ENCODE measurements at regions not wholly inside any gene's neighbourhood (a gene's known extent, or its start where the extent isn't known, plus 50 kb on each side); places are given as distances from the start of the nearest gene placed in this dataset.

DNA sequence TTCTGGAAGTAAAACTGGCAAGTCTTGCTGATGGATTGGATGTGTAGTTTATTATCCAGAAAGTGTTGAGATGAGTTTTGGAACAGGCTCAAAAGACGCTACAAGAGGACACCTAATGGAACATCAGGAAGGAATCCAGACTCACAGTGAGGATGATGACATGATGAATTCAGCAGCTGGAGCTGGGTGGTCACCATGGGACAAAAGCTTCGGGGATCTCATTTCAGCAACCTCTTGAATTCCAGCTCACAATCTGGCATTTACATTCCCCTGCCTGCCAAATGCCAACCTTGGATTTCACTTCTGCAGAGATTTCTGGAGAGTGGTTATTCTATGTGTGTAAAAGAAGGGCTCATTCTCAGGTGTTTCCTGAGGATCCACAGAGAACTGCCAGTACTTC, 288.0 kb upstream of the TMTC4 start:
- Mint-ChIP-seq H3K4me3 (no peak overlapping the region), H3K4me1 (no peaks in the 10 kb centered on the region), H3K36me3 (ENCODE audit: low read depth) (no peaks in the 10 kb centered on the region), H3K27ac (no peak overlapping the region), H3K27me3 (no peaks in the 10 kb centered on the region), H3K9me3 (peaks cover 8% of the 10 kb centered on the region)
- no peak for ATAC-seq (ENCODE audit: low read depth)
- intact Hi-C loops (cut with micrococcal nuclease): no loop called here
- CTCF ChIA-PET: no interaction called here
- DNase-seq: no peak
- TF ChIP-seq, protein P1, sequence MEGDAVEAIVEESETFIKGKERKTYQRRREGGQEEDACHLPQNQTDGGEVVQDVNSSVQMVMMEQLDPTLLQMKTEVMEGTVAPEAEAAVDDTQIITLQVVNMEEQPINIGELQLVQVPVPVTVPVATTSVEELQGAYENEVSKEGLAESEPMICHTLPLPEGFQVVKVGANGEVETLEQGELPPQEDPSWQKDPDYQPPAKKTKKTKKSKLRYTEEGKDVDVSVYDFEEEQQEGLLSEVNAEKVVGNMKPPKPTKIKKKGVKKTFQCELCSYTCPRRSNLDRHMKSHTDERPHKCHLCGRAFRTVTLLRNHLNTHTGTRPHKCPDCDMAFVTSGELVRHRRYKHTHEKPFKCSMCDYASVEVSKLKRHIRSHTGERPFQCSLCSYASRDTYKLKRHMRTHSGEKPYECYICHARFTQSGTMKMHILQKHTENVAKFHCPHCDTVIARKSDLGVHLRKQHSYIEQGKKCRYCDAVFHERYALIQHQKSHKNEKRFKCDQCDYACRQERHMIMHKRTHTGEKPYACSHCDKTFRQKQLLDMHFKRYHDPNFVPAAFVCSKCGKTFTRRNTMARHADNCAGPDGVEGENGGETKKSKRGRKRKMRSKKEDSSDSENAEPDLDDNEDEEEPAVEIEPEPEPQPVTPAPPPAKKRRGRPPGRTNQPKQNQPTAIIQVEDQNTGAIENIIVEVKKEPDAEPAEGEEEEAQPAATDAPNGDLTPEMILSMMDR (IDR thresholded peaks at IDR 0.05): no peak
- POLR2A ChIA-PET: no interaction called here

DNA sequence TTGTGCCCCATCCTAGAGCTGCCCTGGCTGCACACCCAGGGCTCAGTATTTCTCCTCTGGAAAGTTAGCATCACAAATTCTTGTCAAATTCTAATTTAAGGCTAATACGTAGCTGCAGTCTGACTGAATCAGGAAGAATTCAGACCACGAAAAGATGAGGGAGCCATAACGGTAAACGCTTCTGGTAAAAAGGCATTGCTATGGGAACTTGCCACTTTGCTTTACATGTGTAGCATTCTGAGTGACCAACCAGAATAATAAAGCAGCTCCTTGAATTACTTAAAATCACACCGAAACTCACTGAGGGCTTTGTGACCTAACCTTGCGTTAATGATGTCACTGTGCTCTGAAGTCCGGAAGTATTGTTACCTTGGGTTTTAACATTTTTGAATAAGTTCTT, 286.6 kb upstream of the TMTC4 start:
- Mint-ChIP-seq H3K4me3 (no peak overlapping the region), H3K36me3 (ENCODE audit: low read depth) (no peaks in the 10 kb centered on the region), H3K27ac (no peak overlapping the region), H3K27me3 (no peaks in the 10 kb centered on the region), H3K9me3 (peaks cover 4% of the 10 kb centered on the region), H3K4me1 (no peaks in the 10 kb centered on the region)
- ChIA-PET CTCF (no interaction called here), POLR2A (no interaction called here)
- intact Hi-C loops (cut with micrococcal nuclease): no loop called here
- TF ChIP-seq, protein P1 (IDR thresholded peaks at IDR 0.05): no peak
- DNase-seq (no peak), ATAC-seq (ENCODE audit: low read depth) (no peak)

DNA sequence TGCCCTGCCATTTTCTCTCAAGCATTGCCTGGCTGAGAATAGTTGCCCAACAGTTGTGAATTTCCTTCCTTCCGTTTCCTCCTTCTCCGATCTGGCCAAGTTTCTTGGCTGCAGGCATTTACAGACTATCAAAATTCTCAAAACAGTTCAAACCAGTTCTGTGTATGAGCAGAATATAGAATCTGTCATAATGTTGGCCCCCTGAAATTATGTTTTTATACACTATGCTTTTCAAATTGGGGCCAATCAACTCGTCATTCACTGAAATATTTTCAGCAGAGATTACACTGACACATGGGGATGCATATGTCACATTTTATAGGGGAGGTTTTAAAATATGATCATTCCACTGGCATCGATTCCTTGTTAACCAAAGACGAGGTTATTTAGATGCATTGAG, 284.2 kb upstream of the TMTC4 start:
- CTCF ChIA-PET: no interaction called here
- Mint-ChIP-seq H3K27me3 (no peaks in the 10 kb centered on the region), H3K4me3 (no peak overlapping the region), H3K27ac (no peak overlapping the region), H3K9me3 (peaks cover 4% of the 10 kb centered on the region), H3K36me3 (ENCODE audit: low read depth) (no peaks in the 10 kb centered on the region), H3K4me1 (no peaks in the 10 kb centered on the region)
- DNase-seq: no peak
- POLR2A ChIA-PET: no interaction called here
- TF ChIP-seq, protein P1 (IDR thresholded peaks at IDR 0.05): no peak
- intact Hi-C loops (cut with micrococcal nuclease): no loop called here
- no peak for ATAC-seq (ENCODE audit: low read depth)

DNA sequence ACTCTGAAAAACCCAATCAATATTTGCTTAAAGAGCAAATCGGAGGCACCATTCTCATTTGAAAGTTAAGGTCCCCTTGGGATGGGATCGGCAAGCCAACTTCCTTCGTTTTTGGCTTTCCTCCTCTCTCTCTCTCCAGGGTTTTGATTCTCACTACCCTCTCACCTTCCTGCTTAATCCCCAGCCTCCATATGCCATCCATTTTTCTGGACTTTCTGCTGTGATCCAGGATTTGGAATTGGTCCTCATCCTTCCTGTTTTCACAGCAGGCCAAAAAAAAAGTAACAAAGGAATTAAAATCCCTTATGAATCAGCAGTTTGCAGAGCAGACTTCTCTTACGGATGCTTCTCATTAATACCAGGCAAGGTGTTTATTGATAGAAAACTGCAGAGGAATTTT, 283.1 kb upstream of the TMTC4 start:
- H3K27ac Mint-ChIP-seq: no peak overlapping the region
- no peaks in the 10 kb centered on the region for H3K4me1 Mint-ChIP-seq
- ChIA-PET CTCF (no interaction called here), POLR2A (no interaction called here)
- DNase-seq (no peak), ATAC-seq (ENCODE audit: low read depth) (no peak)
- intact Hi-C loops (cut with micrococcal nuclease): no loop called here
- H3K36me3 Mint-ChIP-seq (ENCODE audit: low read depth): no peaks in the 10 kb centered on the region
- TF ChIP-seq, protein P1 (IDR thresholded peaks at IDR 0.05): no peak
- H3K9me3 Mint-ChIP-seq: no peaks in the 10 kb centered on the region
- no peak overlapping the region for H3K4me3 Mint-ChIP-seq
- H3K27me3 Mint-ChIP-seq: no peaks in the 10 kb centered on the region

DNA sequence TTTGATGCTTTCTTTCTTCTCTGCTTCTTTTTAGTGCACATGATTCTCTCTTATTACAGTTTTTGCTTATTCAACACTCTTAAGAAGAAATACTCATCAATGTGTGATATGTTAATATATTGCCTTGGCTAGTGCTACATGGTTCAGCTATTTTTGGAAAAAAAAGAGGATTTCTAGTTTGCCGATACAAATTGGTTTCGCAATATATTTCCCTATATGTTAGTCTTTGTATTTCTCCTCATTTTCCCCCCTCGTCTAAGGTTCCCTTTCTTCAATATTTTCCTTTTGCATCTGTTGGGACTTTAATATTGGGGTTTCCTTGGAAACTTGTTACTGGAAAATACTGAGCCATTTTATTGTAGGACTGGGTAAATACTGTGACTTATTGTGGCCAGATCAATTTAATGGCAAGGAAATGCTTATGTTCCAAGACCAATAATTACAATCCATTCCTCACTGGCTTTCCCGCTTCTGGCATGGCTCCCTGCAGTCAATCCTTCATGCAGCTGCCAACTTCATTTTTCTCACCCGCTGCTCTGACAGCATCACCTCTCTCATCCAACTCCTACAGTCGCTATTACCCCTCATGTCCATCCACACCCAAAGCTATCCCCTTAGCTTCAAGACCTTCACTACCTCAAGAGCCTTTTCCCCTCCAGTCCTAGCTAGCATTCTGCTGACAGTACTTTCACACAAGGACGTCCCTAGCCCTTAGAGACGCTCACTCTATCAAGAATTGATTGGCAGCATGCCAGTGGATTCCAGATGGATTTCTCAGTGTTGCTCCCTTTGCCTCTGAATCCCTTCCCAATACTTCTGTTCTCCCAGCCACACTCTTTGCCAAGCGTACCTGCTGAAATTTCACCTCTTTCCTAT, 280.1 kb upstream of the TMTC4 start:
- TF ChIP-seq, protein P1 (IDR thresholded peaks at IDR 0.05): no peak
- H3K4me3 Mint-ChIP-seq: no peak overlapping the region
- H3K36me3 Mint-ChIP-seq (ENCODE audit: low read depth): no peaks in the 10 kb centered on the region
- intact Hi-C loops (cut with micrococcal nuclease): no loop called here
- no peak for ATAC-seq (ENCODE audit: low read depth)
- H3K27ac Mint-ChIP-seq: no peak overlapping the region
- CTCF ChIA-PET: no interaction called here
- POLR2A ChIA-PET: no interaction called here
- no peaks in the 10 kb centered on the region for H3K9me3 Mint-ChIP-seq
- DNase-seq: no peak
- H3K4me1 Mint-ChIP-seq: no peaks in the 10 kb centered on the region
- no peaks in the 10 kb centered on the region for H3K27me3 Mint-ChIP-seq

Data from activated B cell treated with CpG ODN at 0.5 μM for 24 hours (primary cell).